HG03432 (cell line): ENCODE measurements at regions not wholly inside any gene's neighbourhood (a gene's known extent, or its start where the extent isn't known, plus 50 kb on each side); places are given as distances from the start of the nearest gene placed in this dataset.

ENCODE experiments used
- ATAC-seq: cut with Tn5 transposase; IDR thresholded peaks from one replicate; pipeline ENCODE4 v1.9.1; 2021; ENCODE audit warnings: mild to moderate bottlenecking, moderate library complexity; ENCODE audit not compliant: unreplicated experiment

DNA sequence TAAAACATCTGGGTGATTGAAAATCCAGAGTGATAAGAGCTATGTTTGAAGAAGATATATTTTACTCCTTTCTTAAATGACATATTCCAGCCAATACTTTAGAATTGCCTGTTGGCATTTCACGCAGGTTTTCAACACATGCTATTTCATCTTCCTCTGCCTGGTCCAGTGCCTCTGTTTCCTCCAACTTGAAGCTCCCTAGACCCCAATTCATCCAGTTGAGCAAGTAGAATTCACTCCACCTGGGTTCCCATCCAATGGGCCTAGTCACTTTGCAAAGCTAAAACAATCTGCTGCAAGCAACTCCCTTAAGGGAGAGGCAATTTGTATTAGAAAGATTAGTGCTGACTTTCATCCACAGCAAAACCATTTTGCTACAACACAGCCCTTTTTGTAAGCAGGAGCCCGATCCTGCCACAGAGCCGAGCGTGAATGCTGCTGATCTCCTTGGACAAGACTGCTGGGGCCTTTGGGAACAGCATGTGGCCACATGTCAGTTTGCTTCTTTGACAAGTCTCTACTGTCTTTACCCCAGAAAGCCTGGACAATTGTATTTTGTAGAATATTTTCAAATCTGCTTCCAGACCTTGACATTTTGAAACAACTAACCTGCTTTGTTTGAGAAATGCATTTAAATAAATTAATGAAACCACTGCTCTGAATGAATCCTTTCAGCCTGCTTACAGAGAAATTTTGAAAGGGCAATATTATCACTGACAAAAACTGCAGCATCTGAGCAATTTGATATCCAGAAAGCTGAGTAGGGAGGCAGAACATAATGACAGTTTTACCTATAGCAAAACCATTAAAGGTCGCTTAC lies 259.1 kb downstream of the TDRD15 start:
- no peak for ATAC-seq

GRCh38 chr2:21386666-21387065 lies 262.9 kb downstream of the TDRD15 start:
- ATAC-seq, result no peak

DNA sequence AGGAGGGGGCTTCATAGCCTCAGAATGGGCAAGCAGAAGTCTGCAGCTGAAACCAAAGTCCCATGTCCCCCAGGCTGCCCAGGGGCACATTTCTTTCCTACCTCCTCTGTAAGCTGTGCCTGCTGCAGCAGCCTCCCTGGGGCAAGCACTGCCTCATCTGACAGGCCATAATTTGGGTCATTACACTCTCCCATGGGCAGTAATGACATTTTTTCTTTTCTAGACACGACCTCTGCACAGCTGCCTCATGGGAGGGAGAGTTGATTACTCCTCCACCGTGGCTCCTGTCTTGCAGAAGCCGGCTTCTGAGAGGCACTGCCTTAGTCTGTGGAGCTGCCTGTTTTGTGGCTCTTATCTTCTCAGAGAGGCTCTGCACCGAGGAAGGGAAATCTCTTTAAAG lies 268.9 kb downstream of the TDRD15 start:
- no peak for ATAC-seq

DNA sequence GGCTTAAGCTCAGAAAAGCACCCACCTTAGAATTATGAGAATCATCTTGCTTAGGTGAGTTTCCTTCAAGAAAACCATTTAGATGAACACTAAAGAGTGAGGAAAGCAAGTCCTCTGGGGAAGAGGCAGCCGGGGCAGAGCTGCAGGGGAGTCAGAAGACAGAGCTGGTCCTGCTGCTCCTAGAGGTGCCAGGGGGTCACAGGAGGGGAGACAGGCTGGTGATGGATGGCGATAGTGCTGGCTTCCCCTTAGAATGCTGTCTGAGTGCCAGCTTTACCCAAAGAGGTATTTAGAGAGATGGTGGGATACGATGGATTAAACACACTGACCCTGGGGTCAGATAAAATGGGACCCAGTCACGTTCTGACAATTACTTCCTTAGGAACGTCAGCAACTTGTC lies 269.4 kb downstream of the TDRD15 start:
- no peak for ATAC-seq

- no peak for ATAC-seq
Observed at GRCh38 chr2:21395366-21395765, 271.6 kb downstream of the TDRD15 start.

GRCh38 chr2:21396252-21396651 lies 272.5 kb downstream of the TDRD15 start:
- no peak for ATAC-seq

DNA sequence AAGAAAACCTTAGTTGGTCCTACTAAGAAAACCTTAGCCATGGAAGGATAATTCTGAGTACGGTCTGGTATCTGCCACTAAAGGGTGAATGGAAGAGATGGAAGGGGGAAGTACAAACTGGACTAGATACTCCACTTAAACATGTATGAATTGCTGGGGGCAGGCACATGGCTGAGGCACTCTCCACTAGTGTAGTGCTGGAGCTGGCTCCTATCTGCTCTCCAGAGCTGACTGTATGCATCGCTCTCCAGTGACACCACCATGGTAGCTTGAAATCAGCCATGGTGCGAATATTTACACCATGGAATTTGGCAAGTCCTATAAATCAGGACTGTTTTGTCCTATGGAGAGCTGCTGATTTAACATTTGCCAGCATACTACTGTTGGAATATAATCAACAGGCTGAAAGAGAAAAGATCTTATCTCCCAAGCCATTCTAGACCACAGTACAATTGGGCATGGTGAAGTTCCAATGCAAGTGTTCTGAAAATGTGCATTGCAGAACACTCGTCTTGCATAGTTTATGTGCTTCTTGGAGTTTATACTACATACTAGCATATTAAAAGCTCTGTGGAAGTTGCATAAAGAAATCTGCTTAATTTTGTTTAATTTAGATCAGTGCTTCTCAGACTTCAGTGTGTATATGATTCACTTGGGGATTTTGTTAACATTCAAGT lies 277.4 kb downstream of the TDRD15 start:
- ATAC-seq, result no peak

DNA sequence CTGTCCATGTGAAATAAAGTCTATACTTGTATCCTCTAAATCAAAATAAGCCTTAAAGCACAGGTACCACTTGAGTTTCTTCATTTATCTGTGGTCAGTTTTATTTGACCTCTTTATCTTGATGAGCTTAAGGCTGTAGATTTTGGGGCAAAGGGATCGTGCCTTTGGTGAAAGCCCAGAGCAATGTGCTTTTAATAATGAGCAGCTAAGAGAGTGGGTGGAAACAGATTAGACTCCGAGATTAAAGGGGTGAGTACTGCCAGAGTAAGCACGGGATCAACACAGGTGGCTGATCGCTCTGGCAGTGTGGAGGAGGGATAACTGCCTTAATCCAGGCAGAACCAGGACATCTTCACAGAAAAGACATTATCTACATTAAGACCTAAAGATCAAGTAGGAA lies 280.4 kb downstream of the TDRD15 start:
- ATAC-seq, result no peak

GRCh38 chr2:21404827-21405625 lies 281.3 kb downstream of the TDRD15 start:
- ATAC-seq, result no peak

- no peak for ATAC-seq
Observed at GRCh38 chr2:21406386-21406785, 282.6 kb downstream of the TDRD15 start.

DNA sequence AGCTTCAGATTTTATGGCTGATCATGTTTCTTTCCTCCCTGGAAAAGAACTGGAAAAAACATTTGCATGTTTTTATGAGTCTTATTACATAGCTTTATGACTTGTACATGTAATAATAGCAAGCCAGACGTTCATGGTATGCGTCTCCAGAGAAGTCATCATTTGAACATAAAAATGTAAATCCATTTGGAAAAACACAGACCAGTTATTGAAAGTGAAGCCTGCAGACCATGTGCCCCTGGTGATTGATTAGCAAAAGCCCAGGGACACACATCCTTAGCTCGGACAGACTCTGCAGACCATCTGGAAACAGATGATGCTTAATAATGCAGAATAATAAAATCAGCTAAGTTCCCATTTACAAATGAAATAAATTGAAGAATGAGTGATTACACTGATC lies 283.1 kb downstream of the TDRD15 start:
- ATAC-seq, result no peak

- ATAC-seq, result no peak
Observed at GRCh38 chr2:21407851-21408250, 284.1 kb downstream of the TDRD15 start.

- ATAC-seq, result no peak
Observed at GRCh38 chr2:21411741-21412140, 288.0 kb downstream of the TDRD15 start.

GRCh38 chr2:21412944-21413443 lies 289.2 kb downstream of the TDRD15 start:
- no peak for ATAC-seq

DNA sequence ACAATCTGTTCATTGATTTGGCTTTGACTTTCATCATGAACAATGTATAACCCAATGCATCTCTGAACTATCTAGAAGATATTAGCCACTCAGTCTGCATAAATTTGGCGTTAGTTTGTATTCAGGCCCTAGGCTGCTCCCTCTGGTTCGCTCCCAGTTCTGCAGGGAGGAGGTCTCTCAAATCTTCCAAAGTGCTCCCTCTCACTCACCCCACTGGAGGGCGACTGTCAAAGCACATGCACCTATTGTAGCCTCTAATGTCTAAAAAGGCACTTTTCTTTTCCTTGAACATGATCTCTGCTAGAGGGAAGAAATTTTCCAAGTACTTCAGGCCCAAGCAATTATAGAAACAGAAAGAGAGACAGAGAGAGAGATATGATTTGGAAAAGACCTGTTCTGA lies 291.5 kb downstream of the TDRD15 start:
- no peak for ATAC-seq

DNA sequence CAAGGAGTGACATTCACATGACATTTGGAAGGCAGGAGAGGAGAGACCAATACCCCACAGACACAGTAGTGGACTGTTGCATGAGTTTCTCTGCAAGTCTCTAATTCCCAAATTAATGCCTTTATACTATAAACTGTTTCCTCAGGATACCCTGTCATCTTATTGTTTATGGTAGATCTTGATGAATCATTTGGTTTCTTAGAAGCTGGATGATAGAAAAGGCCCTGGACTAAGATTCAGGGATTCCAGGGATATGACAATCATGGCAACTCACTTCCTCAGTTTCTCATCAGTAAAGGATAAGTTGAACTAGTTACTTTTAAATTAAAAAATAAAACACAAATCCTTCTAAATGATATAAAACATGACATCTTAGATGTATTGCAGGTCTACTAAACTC lies 292.5 kb downstream of the TDRD15 start:
- ATAC-seq, result no peak

DNA sequence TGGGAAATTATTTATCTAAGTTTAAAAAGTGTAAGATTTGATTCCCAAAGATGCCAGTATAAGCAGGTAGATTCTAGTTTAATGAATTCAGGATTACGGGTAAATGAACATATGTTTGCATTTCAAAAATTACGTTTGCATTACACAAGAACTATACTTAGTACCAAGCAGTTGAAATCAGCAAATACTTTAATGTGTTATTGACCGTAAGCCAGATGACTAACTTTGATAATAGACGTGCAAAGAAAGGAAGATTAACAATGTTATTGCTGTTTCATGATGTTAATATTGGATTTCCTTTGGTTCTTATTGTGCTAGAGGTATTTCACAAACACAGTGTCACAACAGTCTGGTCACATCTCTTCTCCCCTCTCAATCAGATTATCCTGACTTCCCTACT lies 294.7 kb downstream of the TDRD15 start:
- no peak for ATAC-seq

GRCh38 chr2:21420553-21421335 lies 297.0 kb downstream of the TDRD15 start:
- ATAC-seq, result no peak

- ATAC-seq, result peak; percentile 83
Observed at GRCh38 chr2:21422050-21422449, 298.3 kb downstream of the TDRD15 start.

DNA sequence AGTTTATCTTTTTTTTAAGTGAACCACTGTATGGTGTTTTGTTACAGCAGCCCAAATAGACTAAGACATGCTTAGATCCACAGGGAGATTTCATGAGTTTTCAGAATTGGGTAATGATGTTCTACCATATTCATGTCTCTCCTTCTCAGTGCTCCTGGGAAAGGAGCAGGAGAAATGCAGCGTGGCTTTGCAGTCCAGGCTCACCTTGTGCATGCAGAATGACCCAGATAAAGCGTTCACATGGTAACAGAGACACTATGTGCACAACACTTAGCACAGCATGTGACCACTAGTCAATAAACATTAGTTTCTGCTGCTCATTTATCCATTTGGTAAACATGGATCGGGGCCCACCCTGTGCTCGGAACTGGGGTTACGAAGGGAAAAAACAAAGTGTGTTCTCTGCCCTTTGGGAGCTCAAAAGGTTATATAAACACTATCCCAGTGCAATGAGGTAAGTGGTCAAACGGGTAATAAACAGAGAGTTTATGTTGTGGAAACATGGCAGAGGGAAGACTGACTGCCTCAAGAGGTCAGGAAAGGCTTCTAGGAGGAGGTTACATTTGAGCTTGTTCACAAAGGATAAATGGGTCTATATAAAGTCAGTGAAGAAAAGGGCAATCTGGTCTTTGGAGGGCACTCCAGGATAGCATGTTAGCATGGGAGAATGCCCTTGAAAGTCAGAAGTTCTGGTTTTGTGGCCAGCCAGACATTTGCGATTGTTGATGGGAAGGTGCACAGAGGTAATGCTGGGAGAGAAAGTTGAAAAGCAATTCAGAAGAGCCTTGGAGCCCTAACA lies 299.2 kb downstream of the TDRD15 start:
- no peak for ATAC-seq
